Upper lobe of left lung (tissue), 4 donors: ENCODE measurements at regions not wholly inside any gene's neighbourhood (a gene's known extent, or its start where the extent isn't known, plus 50 kb on each side); places are given as distances from the start of the nearest gene placed in this dataset.

Source experiments
- CTCF ChIP-seq, 6 experiments: fragments of 450-650 bp in 4 of 6; fragments of 200-600 bp in 2 of 6; sonication (generic) in 2 of 6; IDR thresholded peaks; one replicate each; pipeline ENCODE4 v1.5.1; 2016 to 2019; ENCODE audit warnings: antibody characterized with exemption in 6 of 6
- EP300 ChIP-seq, 4 donors: sonication (generic); formaldehyde crosslinking; IDR thresholded peaks; one replicate each; pipeline ENCODE4 v1.5.1; 2017; ENCODE audit warnings: antibody characterized with exemption in 4 of 4, control low read depth in 2 of 4
- POLR2A ChIP-seq, 4 donors: fragments of 450-650 bp; IDR thresholded peaks; one replicate each; pipeline ENCODE4 v1.5.1; 2016 to 2017; ENCODE audit warnings: antibody characterized with exemption in 4 of 4, mild to moderate bottlenecking in 2 of 4

- TF ChIP-seq EP300 (IDR thresholded peaks at IDR 0.05) (no peak), POLR2A (IDR thresholded peaks at IDR 0.05) (no peak), CTCF (IDR thresholded peaks at IDR 0.05) (peak; percentile 33 to 65 (median 55))
These were observed 216.3 kb downstream of the ANAPC1 start for GRCh38 chr2:111667542-111668273.
